ENCODE measurements at regions not wholly inside any gene's neighbourhood (a gene's known extent, or its start where the extent isn't known, plus 50 kb on each side); places are given as distances from the start of the nearest gene placed in this dataset.

DNA sequence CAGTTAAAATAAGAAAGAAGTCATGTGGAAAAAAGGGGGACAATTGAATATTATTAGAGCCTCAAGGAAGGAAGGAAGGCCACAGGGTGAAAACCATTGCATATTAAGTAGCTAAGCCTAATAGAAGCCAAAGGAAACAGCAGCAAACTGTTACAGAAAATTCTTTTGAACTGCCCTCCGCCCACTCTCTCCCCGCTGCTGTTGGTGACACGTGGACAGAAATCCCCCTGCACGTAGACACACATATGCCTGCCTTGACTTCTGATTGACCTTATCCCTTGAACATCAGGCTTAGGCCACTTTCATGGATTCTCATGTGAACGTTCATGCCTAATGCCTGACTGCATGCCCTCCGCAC is 229.1 kb downstream of the KCNRG start:
- H3K4me3 ChIP-seq (replicated peaks; ENCODE audit: low read depth, low read length): no peak overlapping the region
- TF ChIP-seq, protein P1, sequence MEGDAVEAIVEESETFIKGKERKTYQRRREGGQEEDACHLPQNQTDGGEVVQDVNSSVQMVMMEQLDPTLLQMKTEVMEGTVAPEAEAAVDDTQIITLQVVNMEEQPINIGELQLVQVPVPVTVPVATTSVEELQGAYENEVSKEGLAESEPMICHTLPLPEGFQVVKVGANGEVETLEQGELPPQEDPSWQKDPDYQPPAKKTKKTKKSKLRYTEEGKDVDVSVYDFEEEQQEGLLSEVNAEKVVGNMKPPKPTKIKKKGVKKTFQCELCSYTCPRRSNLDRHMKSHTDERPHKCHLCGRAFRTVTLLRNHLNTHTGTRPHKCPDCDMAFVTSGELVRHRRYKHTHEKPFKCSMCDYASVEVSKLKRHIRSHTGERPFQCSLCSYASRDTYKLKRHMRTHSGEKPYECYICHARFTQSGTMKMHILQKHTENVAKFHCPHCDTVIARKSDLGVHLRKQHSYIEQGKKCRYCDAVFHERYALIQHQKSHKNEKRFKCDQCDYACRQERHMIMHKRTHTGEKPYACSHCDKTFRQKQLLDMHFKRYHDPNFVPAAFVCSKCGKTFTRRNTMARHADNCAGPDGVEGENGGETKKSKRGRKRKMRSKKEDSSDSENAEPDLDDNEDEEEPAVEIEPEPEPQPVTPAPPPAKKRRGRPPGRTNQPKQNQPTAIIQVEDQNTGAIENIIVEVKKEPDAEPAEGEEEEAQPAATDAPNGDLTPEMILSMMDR (IDR thresholded peaks at IDR 0.05; ENCODE audit: low read depth, low read length, missing control alignments): no peak
- DNase-seq (ENCODE audit: extremely low read depth, low read depth): no peak

DNA sequence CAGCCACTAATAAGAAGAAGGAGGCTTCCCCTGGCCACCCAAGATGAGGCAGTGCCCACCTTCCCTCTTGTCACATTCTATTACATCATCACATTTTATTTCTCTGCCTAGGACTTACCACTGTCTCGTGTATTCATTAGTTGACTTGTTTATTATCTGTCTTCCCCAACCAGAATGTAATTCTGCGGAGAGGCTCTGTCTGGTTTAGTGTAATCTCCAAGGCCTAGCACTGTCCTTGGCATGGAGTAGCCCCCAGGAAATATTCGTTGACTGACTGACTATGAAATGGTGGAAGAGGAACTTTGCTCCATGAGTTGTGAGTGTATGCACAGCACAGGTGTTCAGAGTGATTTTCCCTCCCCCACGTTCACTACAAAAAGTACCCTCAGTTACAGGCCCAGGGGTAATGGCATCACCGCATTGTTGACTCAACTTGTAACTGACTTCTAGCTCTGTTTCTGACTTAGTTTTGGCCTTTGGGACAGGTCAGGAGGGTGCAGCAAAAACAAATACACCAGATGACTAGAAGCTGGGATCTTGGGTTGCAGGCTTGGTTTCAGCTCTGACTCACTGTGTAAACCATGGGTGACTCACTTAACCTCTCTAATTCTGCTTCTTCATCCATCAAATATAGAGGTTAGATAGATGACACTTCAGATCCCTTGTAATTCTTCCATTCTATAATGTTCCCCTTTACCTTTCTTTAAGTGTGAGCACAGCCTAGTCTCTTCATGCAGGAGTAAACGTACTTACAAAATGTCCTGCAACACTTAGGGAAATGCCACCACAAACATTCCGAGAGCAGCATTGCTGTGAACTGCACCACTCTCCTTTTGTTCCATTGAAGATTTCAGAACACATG is 229.7 kb downstream of the KCNRG start:
- peak; percentile 78 for DNase-seq (ENCODE audit: extremely low read depth, low read depth)
- H3K4me3 ChIP-seq (replicated peaks; ENCODE audit: low read depth, low read length): no peak overlapping the region
- TF ChIP-seq, protein P1 (IDR thresholded peaks at IDR 0.05; ENCODE audit: low read depth, low read length, missing control alignments): no peak

DNA sequence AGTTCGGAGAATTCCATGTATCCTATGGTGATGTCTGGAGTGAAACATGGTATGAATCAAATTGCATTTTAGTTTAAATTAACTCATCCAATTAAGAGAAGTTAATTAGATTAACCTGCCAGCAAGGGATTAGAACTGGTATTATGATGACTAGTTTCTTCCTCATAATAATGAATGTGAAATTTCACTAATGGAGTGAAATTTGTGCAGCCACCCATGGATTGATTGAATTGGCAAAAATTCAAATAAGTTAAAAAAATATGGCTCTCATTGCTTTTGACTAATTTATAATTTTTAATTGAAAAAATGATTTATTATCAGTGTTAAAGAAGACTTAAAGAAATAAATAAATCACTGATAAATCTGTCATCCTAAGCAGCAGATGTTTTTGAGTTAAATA is 232.0 kb downstream of the KCNRG start:
- DNase-seq (ENCODE audit: extremely low read depth, low read depth): no peak
- TF ChIP-seq, protein P1 (IDR thresholded peaks at IDR 0.05; ENCODE audit: low read depth, low read length, missing control alignments): no peak
- no peak overlapping the region for H3K4me3 ChIP-seq (replicated peaks; ENCODE audit: low read depth, low read length)

DNA sequence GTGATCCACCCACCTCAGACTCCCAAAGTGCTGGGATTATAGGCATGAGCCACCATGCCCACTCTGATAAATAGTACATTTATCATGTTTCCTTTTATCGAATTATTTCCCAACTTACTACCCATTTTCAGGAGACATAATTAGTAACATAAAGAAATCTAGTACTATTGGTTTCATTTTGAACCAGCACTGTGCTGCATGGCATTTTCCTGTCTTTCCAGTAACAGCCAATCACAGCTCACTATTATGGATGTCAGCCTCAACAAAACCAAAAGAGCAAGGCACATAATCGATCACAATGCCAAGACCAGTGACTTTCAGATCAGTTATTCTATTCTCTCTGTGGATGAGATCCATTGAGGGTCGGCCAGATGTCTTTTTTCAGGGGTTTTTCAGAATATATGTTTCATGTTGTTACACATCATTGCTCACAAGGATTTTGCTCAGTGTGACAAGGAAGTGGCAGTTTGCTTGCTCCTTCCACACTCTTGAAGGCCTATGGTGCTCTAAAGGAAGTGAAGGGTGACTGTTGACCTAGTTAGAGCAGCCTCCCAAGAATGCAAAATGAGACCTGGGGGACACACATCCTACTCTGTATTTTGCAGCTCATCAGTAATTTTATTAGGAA is 233.4 kb downstream of the KCNRG start:
- no peak for DNase-seq (ENCODE audit: extremely low read depth, low read depth)
- TF ChIP-seq, protein P1 (IDR thresholded peaks at IDR 0.05; ENCODE audit: low read depth, low read length, missing control alignments): no peak
- no peak overlapping the region for H3K4me3 ChIP-seq (replicated peaks; ENCODE audit: low read depth, low read length)

DNA sequence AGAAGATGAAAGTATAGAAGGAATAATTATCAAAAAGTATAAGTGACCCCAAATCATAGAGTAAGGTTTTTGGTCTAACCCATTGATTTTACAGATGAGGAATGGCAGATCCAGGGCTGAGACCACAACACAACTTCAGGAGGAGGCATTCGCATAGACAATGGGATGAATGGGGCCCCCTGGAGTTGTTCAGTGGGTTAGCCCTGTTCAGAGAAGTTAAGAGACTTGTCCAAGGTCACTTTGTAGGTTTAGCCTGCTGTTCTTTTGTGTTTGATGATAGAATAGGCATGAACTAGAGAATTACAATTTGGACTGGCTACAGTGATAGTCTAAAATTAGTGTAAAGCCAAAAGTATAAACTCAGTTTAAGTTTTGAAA is 233.9 kb downstream of the KCNRG start:
- H3K4me3 ChIP-seq (replicated peaks; ENCODE audit: low read depth, low read length): no peak overlapping the region
- TF ChIP-seq, protein P1 (IDR thresholded peaks at IDR 0.05; ENCODE audit: low read depth, low read length, missing control alignments): no peak
- no peak for DNase-seq (ENCODE audit: extremely low read depth, low read depth)

DNA sequence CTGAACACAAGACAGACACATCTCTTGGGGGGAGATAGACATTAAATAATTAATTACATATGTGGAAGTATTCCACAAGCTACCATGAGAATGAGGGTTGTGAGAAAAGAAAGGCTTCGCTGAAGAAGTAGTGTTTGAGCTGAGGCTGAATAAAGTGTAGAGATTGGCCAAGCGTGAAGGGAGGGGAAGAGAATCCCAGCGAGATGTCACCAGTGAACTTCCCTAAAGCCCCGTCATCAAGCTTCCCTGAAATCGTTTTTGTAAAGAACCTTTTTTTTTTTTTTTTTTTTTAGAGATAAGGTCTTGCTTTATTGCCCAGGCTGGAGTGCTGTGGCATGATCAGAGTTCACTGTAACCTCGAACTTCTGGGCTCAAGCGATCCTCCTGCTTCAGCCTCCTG is 235.2 kb downstream of the KCNRG start:
- TF ChIP-seq, protein P1 (IDR thresholded peaks at IDR 0.05; ENCODE audit: low read depth, low read length, missing control alignments): no peak
- no peak for DNase-seq (ENCODE audit: extremely low read depth, low read depth)
- H3K4me3 ChIP-seq (replicated peaks; ENCODE audit: low read depth, low read length): no peak overlapping the region
